HepG2 (cell line): ENCODE measurements at regions not wholly inside any gene's neighbourhood (a gene's known extent, or its start where the extent isn't known, plus 50 kb on each side); places are given as distances from the start of the nearest gene placed in this dataset.
A peak's percentile ranks its signal among the peaks of the same experiment; 100 is the strongest.

Experiments
- ATAC-seq: fragments of 200-7000 bp; cut with Tn5 transposase; 3 replicates; pipeline ENCODE4 v1.9.1; 2020; ENCODE audit warnings: mild to moderate bottlenecking, moderate library complexity
- BruUV-seq: library from RNA; stranded (reverse); fragments of 400-500 nt; replicated peaks from 2 replicates; lab custom pipeline; 2021; lab: Mats Ljungman, UMichigan
- CTCF ChIA-PET: fragments of 300-600 bp; formaldehyde crosslinking; extraction: SDS; loops from one replicate; lab custom pipeline; 2021; ENCODE audit warnings: low total read pairs, inconsistent platforms, low intra/inter-chr PET ratio; lab: Yijun Ruan, JAX
- POLR2A ChIA-PET: fragments of 350-600 bp; sonication (Branson Sonifier 250); formaldehyde crosslinking; loops from one replicate; lab custom pipeline; 2020; ENCODE audit warnings: antibody characterized with exemption, inconsistent platforms; lab: Yijun Ruan, JAX
- DNase-seq: peaks from one replicate; pipeline ENCODE4 v3.0.0-alpha.2; 2015; ENCODE audit warnings: low spot score
- FAIRE-seq: peaks from 3 replicates; lab custom pipeline; 2011; peaks lifted over from hg19 to GRCh38; lab: Jason Lieb, UNC
- H2AFZ ChIP-seq: one replicate; pipeline ENCODE4 v1.6.1; 2011; ENCODE audit warnings: low read length, inconsistent platforms
- H3K27ac ChIP-seq: fragments of 300-600 bp; 3 replicates; pipeline ENCODE4 v1.8.0; 2011; ENCODE audit warnings: mixed run types, mild to moderate bottlenecking, mixed read lengths, low read length, inconsistent platforms; ENCODE audit not compliant: insufficient read depth; ENCODE audit errors: extremely low read length
- H3K27me3 ChIP-seq, 2 experiments: fragments of 200-600 bp in 1 of 2; 2 replicates in 1 of 2; 3 replicates in 1 of 2; pipeline versions ENCODE4 v1.6.0 to v1.8.0; 2011; ENCODE audit warnings: low read length in 2 of 2, mild to moderate bottlenecking in 2 of 2, moderate library complexity in 2 of 2, inconsistent platforms in 1 of 2; ENCODE audit not compliant: insufficient read depth in 2 of 2, control insufficient read depth in 1 of 2
- H3K36me3 ChIP-seq, 2 experiments: fragments of 200-600 bp in 1 of 2; replicated peaks in 1 of 2; 2 replicates in 1 of 2; 3 replicates in 1 of 2; pipeline versions ENCODE4 v1.5.1 to v1.8.0; 2011; ENCODE audit warnings: low read length in 2 of 2, inconsistent platforms in 1 of 2; ENCODE audit not compliant: insufficient read depth in 2 of 2, control insufficient read depth in 1 of 2
- H3K4me1 ChIP-seq: 2 replicates; pipeline ENCODE4 v1.5.1; 2012; ENCODE audit warnings: low read length, inconsistent platforms; ENCODE audit not compliant: insufficient read depth
- H3K4me2 ChIP-seq: 2 replicates; pipeline ENCODE4 v1.6.0; 2011; ENCODE audit warnings: low read depth, low read length, inconsistent platforms
- H3K4me3 ChIP-seq, 3 experiments: fragments of 200-600 bp in 1 of 3; sonication (generic), shearing (Covaris generic) in 1 of 3; replicated peaks in 1 of 3; 2 replicates each; pipeline ENCODE4 v1.5.1; 2011 to 2016; ENCODE audit warnings: low read length in 3 of 3, inconsistent platforms in 2 of 3, low read depth in 2 of 3, mild to moderate bottlenecking in 2 of 3, control low read depth in 1 of 3, mixed read lengths in 1 of 3; ENCODE audit not compliant: insufficient read depth in 1 of 3
- H3K79me2 ChIP-seq: one replicate; pipeline ENCODE4 v1.6.1; 2011; ENCODE audit warnings: low read length, inconsistent platforms; ENCODE audit not compliant: insufficient read depth
- H3K9ac ChIP-seq: 2 replicates; pipeline ENCODE4 v1.6.0; 2011; ENCODE audit warnings: mild to moderate bottlenecking, low read depth, low read length, inconsistent platforms; ENCODE audit not compliant: insufficient read depth
- H3K9me3 ChIP-seq: 2 replicates; pipeline ENCODE4 v1.5.1; 2012; ENCODE audit warnings: mild to moderate bottlenecking, low read length
- H4K20me1 ChIP-seq: 2 replicates; pipeline ENCODE4 v1.6.0; 2011; ENCODE audit warnings: inconsistent platforms, mild to moderate bottlenecking, low read length, moderate library complexity; ENCODE audit not compliant: insufficient read depth
- CBX1 ChIP-seq: IDR thresholded peaks from one replicate; pipeline ENCODE4 v1.6.1; 2016; ENCODE audit warnings: antibody characterized with exemption, low read depth
- ELF4 ChIP-seq: sonication (generic); formaldehyde crosslinking; IDR thresholded peaks from 2 replicates; pipeline ENCODE4 v1.5.0; 2020; ENCODE audit warnings: missing genetic modification reagents, mild to moderate bottlenecking, moderate library complexity, borderline replicate concordance
- FOXM1 ChIP-seq: sonication (generic); formaldehyde crosslinking; IDR thresholded peaks from 2 replicates; pipeline ENCODE4 v1.5.0; 2020; ENCODE audit warnings: missing genetic modification reagents
- SMC3 ChIP-seq: IDR thresholded peaks from 2 replicates; pipeline ENCODE4 v1.6.1; 2011; ENCODE audit warnings: low read length, improper control_type of control experiment
- SRSF9 ChIP-seq: fragments of 200-400 bp; formaldehyde crosslinking; IDR thresholded peaks from 2 replicates; pipeline ENCODE4 v1.6.1; 2018; ENCODE audit warnings: borderline replicate concordance, mild to moderate bottlenecking, low read depth, low read length; ENCODE audit not compliant: insufficient read depth, poor library complexity, severe bottlenecking
- TSC22D2 ChIP-seq: sonication (generic); formaldehyde crosslinking; IDR thresholded peaks from 2 replicates; pipeline ENCODE4 v1.5.1; 2020; ENCODE audit warnings: missing genetic modification reagents, mild to moderate bottlenecking, borderline replicate concordance
- ZNF614 ChIP-seq: IDR thresholded peaks from 2 replicates; pipeline ENCODE4 v1.6.1; 2018; ENCODE audit warnings: missing biosample characterization, missing genetic modification reagents, inconsistent platforms, borderline replicate concordance
- ZNF615 ChIP-seq: sonication (generic); formaldehyde crosslinking; IDR thresholded peaks from 2 replicates; pipeline ENCODE4 v1.5.0; 2020; ENCODE audit warnings: mild to moderate bottlenecking, missing genetic modification reagents, borderline replicate concordance
- ZSCAN29 ChIP-seq: sonication (generic); formaldehyde crosslinking; conservative IDR thresholded peaks from 2 replicates; pipeline ENCODE4 v1.4.0; 2020; ENCODE audit warnings: mild to moderate bottlenecking, missing genetic modification reagents
- WGBS: methylation state at CpG from one replicate; pipeline ENCODE4 v1.1.6; 2017; ENCODE audit warnings: low lambda C conversion rate; 5-methylcytosine and 5-hydroxymethylcytosine counted together
- in situ Hi-C: cut with HindIII; loops from 2 replicates; pipeline ENCODE4 v1.10.0; 2017; ENCODE audit warnings: low pct_unique_long_range_greater_than_20kb; ENCODE audit not compliant: extremely low pct_ligation_motif_present
- intact Hi-C: fragments of 100-400 bp; cut with micrococcal nuclease; formaldehyde crosslinking; loops from one replicate; pipeline ENCODE4 v1.10.0; 2022; ENCODE audit not compliant: unreplicated experiment
- TF ChIP-seq, protein P1 (sequence below): sonication (generic); formaldehyde crosslinking; conservative IDR thresholded peaks from 2 replicates; pipeline ENCODE4 v1.8.0; 2022; ENCODE audit warnings: mild to moderate bottlenecking, moderate library complexity, missing genetic modification reagents
- TF ChIP-seq, protein P2 (sequence below), 2 experiments: sonication (generic) in 1 of 2; formaldehyde crosslinking in 1 of 2; IDR thresholded peaks; 2 replicates each; pipeline versions ENCODE4 v1.5.1 to v1.6.1; 2011 to 2020; ENCODE audit warnings: borderline replicate concordance in 1 of 2, low read depth in 1 of 2, low read length in 1 of 2, mild to moderate bottlenecking in 1 of 2, missing genetic modification reagents in 1 of 2, moderate library complexity in 1 of 2
- TF ChIP-seq, protein P3 (sequence below): sonication (generic); formaldehyde crosslinking; IDR thresholded peaks from 2 replicates; pipeline ENCODE4 v1.9.0; 2021; ENCODE audit warnings: missing genetic modification reagents, mild to moderate bottlenecking, borderline replicate concordance
- TF ChIP-seq, protein P4 (sequence below): sonication (generic); formaldehyde crosslinking; IDR thresholded peaks from 2 replicates; pipeline ENCODE4 v1.5.0; 2020; ENCODE audit warnings: mild to moderate bottlenecking, missing genetic modification reagents, moderate library complexity
- TF ChIP-seq, protein P5 (sequence below): sonication (generic); formaldehyde crosslinking; IDR thresholded peaks from 2 replicates; pipeline ENCODE4 v1.8.0; 2022; ENCODE audit warnings: low read depth, missing genetic modification reagents

DNA sequence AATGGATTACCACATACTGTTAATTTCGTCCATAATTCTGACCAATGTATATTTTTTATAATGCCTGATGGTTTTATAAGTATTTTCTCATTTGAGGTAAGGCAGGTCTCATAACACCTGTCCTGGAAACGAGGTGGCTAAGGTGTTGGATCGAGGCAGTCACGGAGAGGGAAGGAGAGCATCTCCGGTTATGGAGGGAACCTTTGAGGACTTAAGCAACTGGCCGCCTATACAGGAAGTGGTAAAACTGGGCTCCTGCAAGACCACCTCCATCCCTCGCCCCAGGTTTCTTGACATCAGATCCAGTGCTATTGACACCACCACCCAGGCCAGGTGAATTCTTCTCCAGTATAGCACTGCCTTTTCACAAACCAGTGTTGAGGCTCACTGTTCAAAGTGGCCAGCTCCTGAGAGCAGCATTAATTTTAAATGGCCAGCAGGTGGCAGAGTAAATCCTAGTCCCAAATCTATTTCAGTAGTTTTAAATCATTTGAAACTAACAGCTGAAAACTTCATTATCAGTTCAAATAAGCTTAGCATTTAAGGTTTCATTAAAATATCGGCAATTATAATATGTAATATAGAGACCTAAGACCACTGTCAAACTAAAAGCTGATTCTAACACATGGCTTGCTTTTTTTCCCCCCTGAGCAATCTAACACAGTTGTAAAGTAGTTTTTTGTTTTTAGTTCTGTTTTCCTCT lies 100.8 kb downstream of the PPM1A start:
- Histone ChIP-seq H4K20me1 (no peaks in the 10 kb centered on the region), H3K27me3 (no peaks in the 10 kb centered on the region), H3K9me3 (no peaks in the 10 kb centered on the region), H3K4me2 (no peak overlapping the region), H3K79me2 (no peaks in the 10 kb centered on the region), H3K4me1 (no peaks in the 10 kb centered on the region), H3K4me3 (no peak overlapping the region), H3K9ac (no peak overlapping the region), H3K27ac (no peak overlapping the region), H2AFZ (no peak overlapping the region), H3K36me3 (no peaks in the 10 kb centered on the region)
- peak; percentile 21 for DNase-seq
- intact Hi-C loops (loop anchor here (1.0 kb wide), 2 partner anchors 138 to 212 kb away; no protein-coding TSS in a partner anchor), in situ Hi-C loops (loop anchor here (5.0 to 10.0 kb wide), 2 partner anchors 212 to 905 kb away; no protein-coding TSS in a partner anchor)
- FAIRE-seq = peak; percentile 71
- ChIA-PET CTCF (interaction anchor here (0.7 to 2.2 kb wide), 6 partner anchors 138 to 936 kb away, joined by 3 to 10 read pairs (median 5); no protein-coding TSS in a partner anchor), POLR2A (no interaction called here)
- ATAC-seq = peak; percentile 83
- BruUV-seq = no TSS peak
- 25% methylated on average over 8 of the region's 8 CpGs for WGBS
- TF ChIP-seq CBX1 (no peak), FOXM1 (CRISPR knock-in tag) (no peak), ZNF614 (CRISPR knock-in tag) (no peak), SRSF9 (no peak), ZSCAN29 (CRISPR knock-in tag) (no peak), TSC22D2 (no peak), ZNF615 (CRISPR knock-in tag) (no peak), ELF4 (CRISPR knock-in tag) (no peak), SMC3 (peak; percentile 50; the same call in 1 of the 2 replicates)
- TF ChIP-seq, protein P1, sequence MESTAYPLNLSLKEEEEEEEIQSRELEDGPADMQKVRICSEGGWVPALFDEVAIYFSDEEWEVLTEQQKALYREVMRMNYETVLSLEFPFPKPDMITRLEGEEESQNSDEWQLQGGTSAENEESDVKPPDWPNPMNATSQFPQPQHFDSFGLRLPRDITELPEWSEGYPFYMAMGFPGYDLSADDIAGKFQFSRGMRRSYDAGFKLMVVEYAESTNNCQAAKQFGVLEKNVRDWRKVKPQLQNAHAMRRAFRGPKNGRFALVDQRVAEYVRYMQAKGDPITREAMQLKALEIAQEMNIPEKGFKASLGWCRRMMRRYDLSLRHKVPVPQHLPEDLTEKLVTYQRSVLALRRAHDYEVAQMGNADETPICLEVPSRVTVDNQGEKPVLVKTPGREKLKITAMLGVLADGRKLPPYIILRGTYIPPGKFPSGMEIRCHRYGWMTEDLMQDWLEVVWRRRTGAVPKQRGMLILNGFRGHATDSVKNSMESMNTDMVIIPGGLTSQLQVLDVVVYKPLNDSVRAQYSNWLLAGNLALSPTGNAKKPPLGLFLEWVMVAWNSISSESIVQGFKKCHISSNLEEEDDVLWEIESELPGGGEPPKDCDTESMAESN (CRISPR knock-in tag) = no peak
- TF ChIP-seq, protein P2, sequence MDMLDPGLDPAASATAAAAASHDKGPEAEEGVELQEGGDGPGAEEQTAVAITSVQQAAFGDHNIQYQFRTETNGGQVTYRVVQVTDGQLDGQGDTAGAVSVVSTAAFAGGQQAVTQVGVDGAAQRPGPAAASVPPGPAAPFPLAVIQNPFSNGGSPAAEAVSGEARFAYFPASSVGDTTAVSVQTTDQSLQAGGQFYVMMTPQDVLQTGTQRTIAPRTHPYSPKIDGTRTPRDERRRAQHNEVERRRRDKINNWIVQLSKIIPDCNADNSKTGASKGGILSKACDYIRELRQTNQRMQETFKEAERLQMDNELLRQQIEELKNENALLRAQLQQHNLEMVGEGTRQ (IDR thresholded peaks at IDR 0.05; ENCODE audit: low read depth, low read length) = no peak
- TF ChIP-seq, protein P2 (CRISPR knock-in tag; IDR thresholded peaks at IDR 0.05; ENCODE audit: borderline replicate concordance) = no peak
- TF ChIP-seq, protein P3, sequence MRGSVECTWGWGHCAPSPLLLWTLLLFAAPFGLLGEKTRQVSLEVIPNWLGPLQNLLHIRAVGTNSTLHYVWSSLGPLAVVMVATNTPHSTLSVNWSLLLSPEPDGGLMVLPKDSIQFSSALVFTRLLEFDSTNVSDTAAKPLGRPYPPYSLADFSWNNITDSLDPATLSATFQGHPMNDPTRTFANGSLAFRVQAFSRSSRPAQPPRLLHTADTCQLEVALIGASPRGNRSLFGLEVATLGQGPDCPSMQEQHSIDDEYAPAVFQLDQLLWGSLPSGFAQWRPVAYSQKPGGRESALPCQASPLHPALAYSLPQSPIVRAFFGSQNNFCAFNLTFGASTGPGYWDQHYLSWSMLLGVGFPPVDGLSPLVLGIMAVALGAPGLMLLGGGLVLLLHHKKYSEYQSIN (CRISPR knock-in tag) = no peak
- TF ChIP-seq, protein P4, sequence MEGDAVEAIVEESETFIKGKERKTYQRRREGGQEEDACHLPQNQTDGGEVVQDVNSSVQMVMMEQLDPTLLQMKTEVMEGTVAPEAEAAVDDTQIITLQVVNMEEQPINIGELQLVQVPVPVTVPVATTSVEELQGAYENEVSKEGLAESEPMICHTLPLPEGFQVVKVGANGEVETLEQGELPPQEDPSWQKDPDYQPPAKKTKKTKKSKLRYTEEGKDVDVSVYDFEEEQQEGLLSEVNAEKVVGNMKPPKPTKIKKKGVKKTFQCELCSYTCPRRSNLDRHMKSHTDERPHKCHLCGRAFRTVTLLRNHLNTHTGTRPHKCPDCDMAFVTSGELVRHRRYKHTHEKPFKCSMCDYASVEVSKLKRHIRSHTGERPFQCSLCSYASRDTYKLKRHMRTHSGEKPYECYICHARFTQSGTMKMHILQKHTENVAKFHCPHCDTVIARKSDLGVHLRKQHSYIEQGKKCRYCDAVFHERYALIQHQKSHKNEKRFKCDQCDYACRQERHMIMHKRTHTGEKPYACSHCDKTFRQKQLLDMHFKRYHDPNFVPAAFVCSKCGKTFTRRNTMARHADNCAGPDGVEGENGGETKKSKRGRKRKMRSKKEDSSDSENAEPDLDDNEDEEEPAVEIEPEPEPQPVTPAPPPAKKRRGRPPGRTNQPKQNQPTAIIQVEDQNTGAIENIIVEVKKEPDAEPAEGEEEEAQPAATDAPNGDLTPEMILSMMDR = peak; percentile 67
- TF ChIP-seq, protein P5, sequence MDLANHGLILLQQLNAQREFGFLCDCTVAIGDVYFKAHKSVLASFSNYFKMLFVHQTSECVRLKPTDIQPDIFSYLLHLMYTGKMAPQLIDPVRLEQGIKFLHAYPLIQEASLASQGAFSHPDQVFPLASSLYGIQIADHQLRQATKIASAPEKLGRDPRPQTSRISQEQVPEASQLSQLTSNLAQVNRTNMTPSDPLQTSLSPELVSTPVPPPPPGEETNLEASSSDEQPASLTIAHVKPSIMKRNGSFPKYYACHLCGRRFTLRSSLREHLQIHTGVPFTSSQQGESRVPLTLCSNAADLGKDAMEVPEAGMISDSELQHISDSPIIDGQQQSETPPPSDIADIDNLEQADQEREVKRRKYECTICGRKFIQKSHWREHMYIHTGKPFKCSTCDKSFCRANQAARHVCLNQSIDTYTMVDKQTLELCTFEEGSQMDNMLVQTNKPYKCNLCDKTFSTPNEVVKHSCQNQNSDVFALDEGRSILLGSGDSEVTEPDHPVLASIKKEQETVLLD (CRISPR knock-in tag) = no peak
